Ovary (tissue), 3 donors: ENCODE measurements at regions not wholly inside any gene's neighbourhood (a gene's known extent, or its start where the extent isn't known, plus 50 kb on each side); places are given as distances from the start of the nearest gene placed in this dataset.

ENCODE experiments used
- POLR2A ChIP-seq: fragments of 450-650 bp; IDR thresholded peaks from one replicate; pipeline ENCODE4 v1.6.1; 2017; ENCODE audit warnings: antibody characterized with exemption, mild to moderate bottlenecking, moderate library complexity
- TF ChIP-seq, protein P1 (sequence below), 3 donors: fragments of 450-650 bp in 2 of 3; fragments of 200-600 bp in 1 of 3; IDR thresholded peaks; one replicate each; pipeline versions ENCODE4 v1.5.1 to v1.8.0; 2016 to 2022; ENCODE audit warnings: antibody characterized with exemption in 3 of 3, mild to moderate bottlenecking in 1 of 3
- donor health status: DM: no; HTN: no; CAD: no.

DNA sequence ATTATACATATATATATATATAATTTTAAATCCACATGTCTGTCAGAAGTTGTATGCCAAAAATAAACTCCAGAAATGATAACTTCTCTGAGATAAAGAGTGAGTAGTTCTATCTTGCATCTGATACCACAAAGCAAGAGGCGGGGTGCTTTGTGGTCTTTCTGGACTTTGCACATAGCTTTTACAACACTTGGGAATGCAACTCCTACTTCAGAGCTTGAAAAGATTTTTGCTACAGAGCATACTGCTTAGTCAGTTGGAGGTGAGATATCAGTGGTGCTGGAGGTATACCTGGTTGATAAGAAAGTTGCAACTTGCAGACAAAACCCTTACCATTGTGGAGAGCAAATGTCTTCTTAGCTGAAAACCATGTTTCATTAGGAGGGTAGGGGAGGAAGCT, 1384.5 kb upstream of the NUDT12 start:
- TF ChIP-seq, protein P1, sequence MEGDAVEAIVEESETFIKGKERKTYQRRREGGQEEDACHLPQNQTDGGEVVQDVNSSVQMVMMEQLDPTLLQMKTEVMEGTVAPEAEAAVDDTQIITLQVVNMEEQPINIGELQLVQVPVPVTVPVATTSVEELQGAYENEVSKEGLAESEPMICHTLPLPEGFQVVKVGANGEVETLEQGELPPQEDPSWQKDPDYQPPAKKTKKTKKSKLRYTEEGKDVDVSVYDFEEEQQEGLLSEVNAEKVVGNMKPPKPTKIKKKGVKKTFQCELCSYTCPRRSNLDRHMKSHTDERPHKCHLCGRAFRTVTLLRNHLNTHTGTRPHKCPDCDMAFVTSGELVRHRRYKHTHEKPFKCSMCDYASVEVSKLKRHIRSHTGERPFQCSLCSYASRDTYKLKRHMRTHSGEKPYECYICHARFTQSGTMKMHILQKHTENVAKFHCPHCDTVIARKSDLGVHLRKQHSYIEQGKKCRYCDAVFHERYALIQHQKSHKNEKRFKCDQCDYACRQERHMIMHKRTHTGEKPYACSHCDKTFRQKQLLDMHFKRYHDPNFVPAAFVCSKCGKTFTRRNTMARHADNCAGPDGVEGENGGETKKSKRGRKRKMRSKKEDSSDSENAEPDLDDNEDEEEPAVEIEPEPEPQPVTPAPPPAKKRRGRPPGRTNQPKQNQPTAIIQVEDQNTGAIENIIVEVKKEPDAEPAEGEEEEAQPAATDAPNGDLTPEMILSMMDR (IDR thresholded peaks at IDR 0.05): no peak
- no peak for TF ChIP-seq POLR2A
